SKM-1 treated with dmso at 0.1 percent for 144 hours (cell line): ENCODE measurements at regions not wholly inside any gene's neighbourhood (a gene's known extent, or its start where the extent isn't known, plus 50 kb on each side); places are given as distances from the start of the nearest gene placed in this dataset.

ENCODE experiments used
- DNase-seq: peaks from one replicate; lab custom pipeline; 2025; ENCODE audit not compliant: unreplicated experiment; lab: John Stamatoyannopoulos, UW

- no peak for DNase-seq
Measured at GRCh38 chr10:92747066-92747465, 57.3 kb downstream of the HHEX start.

GRCh38 chr10:92747600-92747999, 57.8 kb downstream of the HHEX start:
- DNase-seq = peak; percentile 32

GRCh38 chr10:92750791-92751533, 61.2 kb downstream of the HHEX start:
- DNase-seq = no peak

- no peak for DNase-seq
Measured at GRCh38 chr10:92751534-92751811, 61.7 kb downstream of the HHEX start.

- DNase-seq = no peak
Measured at GRCh38 chr10:92751827-92752226, 62.1 kb downstream of the HHEX start.

- DNase-seq = no peak
Measured at GRCh38 chr10:92753865-92754264, 64.1 kb downstream of the HHEX start.

GRCh38 chr10:92755725-92756124, 66.0 kb downstream of the HHEX start:
- DNase-seq = no peak

GRCh38 chr10:92756201-92757065, 66.7 kb downstream of the HHEX start:
- peak; percentile 85 for DNase-seq

GRCh38 chr10:92757066-92757710, 67.4 kb downstream of the HHEX start:
- DNase-seq = peak; percentile 97

GRCh38 chr10:92757711-92758104, 68.0 kb downstream of the HHEX start:
- no peak for DNase-seq

GRCh38 chr10:92758594-92758993, 68.8 kb downstream of the HHEX start:
- DNase-seq = no peak

- peak; percentile 15 for DNase-seq
Measured at GRCh38 chr10:92760609-92761008, 70.9 kb downstream of the HHEX start.

- no peak for DNase-seq
Measured at GRCh38 chr10:92761571-92761970, 71.8 kb downstream of the HHEX start.

GRCh38 chr10:92763634-92764155, 73.9 kb downstream of the HHEX start:
- DNase-seq = no peak

GRCh38 chr10:92766451-92766850, 76.7 kb downstream of the HHEX start:
- DNase-seq = no peak

GRCh38 chr10:92768104-92768503, 78.3 kb downstream of the HHEX start:
- DNase-seq = no peak

GRCh38 chr10:92773776-92774175, 74.5 kb upstream of the EXOC6 start:
- no peak for DNase-seq

- no peak for DNase-seq
Measured at GRCh38 chr10:92778091-92778490, 70.2 kb upstream of the EXOC6 start.

GRCh38 chr10:92785118-92785517, 63.2 kb upstream of the EXOC6 start:
- DNase-seq = no peak

- DNase-seq = no peak
Measured at GRCh38 chr10:92787557-92788152, 60.7 kb upstream of the EXOC6 start.

GRCh38 chr10:92789067-92789466, 59.3 kb upstream of the EXOC6 start:
- DNase-seq = no peak
